ENCODE measurements at regions not wholly inside any gene's neighbourhood (a gene's known extent, or its start where the extent isn't known, plus 50 kb on each side); places are given as distances from the start of the nearest gene placed in this dataset.

GRCh38 chrX:128142745-128143144 is 90.5 kb upstream of the ACTRT1 start:
- TF ChIP-seq POLR2AphosphoS5 (IDR thresholded peaks at IDR 0.05; ENCODE audit: borderline replicate concordance, low read depth, low read length) (no peak), EZH2 (IDR thresholded peaks at IDR 0.05) (no peak), FOXP2 (optimal IDR thresholded peaks at IDR 0.05; ENCODE audit: control extremely low read depth, extremely low read length, insufficient read depth) (no peak)

Measured in SK-N-MC (cell line).